ENCODE measurements at regions not wholly inside any gene's neighbourhood (a gene's known extent, or its start where the extent isn't known, plus 50 kb on each side); places are given as distances from the start of the nearest gene placed in this dataset.

GRCh38 chr1:29516063-29516820 lies 279.9 kb downstream of the PTPRU start:
- no peak for DNase-seq (ENCODE audit: low read depth in 2 of 2)

DNA sequence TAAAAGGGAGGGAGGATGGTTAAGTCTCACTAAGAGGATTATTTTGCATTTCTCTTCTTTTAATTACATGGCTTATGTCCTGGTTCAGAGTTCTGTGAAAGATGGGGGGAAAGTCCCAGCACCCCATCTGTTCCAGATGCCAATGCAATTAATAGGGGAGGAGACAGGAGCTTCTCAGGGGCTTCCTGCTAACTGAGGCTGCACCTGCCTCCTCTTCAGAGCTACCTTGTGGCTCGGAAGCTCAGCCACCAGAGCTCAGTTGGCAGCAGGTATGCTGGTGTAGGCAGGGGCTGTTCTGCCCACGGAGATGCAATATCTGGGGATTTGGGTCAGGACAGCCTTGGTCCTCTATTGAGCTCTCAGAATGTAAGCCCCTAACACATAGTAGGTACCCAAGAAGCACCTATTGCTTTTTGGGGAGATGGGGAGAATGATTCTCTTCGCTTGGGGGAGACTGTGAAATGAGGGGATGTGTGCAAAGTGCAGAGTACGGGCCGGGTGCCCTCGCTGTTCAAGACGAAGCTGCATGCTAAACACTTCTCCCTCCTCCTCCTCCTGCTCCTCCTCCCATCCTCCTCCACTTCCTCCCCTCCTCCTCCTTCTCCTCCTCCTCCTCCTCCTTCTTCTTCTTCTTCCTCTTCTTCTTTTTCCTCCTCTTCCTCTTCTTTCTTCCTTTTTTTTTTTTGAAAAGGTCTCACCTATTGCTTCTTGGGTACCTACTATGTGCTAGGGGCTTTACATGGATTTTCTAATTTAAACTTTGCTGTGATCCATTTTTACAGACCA lies 279.0 kb downstream of the PTPRU start:
- no peak for DNase-seq (ENCODE audit: low read depth in 2 of 2)

- DNase-seq (ENCODE audit: low read depth in 2 of 2), result no peak
Observed at GRCh38 chr1:29514361-29515169, 278.2 kb downstream of the PTPRU start.

GRCh38 chr1:29513357-29513756 lies 277.0 kb downstream of the PTPRU start:
- no peak for DNase-seq (ENCODE audit: low read depth in 2 of 2)

DNA sequence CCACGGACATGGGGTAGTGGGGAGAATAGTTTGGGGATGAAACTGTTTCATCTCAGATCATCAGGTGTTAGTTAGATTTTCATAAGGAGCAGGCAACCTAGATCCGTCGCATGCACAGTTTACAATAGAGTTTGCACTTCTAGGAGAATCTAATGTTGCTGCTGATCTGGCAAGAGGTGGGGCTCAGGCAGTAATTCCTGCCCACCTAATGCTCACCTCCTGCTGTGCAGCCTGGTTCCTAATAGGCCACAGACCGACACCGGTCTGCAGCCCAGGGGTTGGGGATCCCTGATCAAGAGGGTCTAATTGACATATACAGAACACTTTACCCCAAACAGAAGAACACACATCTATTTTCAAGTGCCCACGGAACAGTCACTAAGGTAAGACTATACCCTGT lies 275.1 kb downstream of the PTPRU start:
- DNase-seq (ENCODE audit: low read depth in 2 of 2), result no peak

- no peak for DNase-seq (ENCODE audit: low read depth in 2 of 2)
Observed at GRCh38 chr1:29508458-29509107, 272.3 kb downstream of the PTPRU start.

- no peak for DNase-seq (ENCODE audit: low read depth in 2 of 2)
Observed at GRCh38 chr1:29506678-29507225, 270.4 kb downstream of the PTPRU start.

GRCh38 chr1:29505532-29506220 lies 269.4 kb downstream of the PTPRU start:
- no peak for DNase-seq (ENCODE audit: low read depth in 2 of 2)

DNA sequence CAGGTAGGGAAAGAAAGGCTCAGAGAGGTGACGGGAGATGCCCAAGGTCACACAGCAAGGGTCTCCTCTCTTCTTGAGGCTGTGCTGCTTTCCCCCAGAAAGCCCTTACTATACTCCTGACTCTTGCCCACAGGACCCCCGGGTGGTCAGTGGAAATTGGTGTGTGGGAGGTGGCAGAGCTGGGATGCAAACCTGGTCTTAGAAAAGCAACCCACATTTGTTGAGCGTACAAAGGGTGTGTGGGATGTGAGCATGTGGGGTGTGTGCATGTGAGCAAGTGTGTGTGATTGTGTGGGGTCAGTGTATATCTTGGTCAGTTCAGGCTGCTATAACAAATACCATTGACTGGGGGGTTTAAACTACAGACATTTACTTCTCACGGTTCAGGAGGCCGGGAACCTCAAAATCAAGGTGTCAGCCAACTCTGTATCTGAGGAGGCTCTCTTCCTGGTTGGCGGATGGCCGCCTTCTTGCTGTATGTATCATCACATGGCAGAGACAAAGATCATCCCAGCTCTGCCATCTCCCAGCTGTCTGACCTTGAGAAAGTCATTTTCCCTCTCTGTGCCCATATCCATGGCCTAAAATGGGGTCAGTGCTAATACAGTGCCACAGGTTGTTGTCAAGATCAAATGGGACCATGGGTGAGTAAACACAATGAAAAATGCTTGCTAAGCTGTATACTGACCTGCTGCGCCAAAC lies 268.5 kb downstream of the PTPRU start:
- DNase-seq (ENCODE audit: low read depth in 2 of 2), result no peak

- no peak for DNase-seq (ENCODE audit: low read depth in 2 of 2)
Observed at GRCh38 chr1:29504196-29504595, 267.9 kb downstream of the PTPRU start.

GRCh38 chr1:29502911-29503840 lies 266.9 kb downstream of the PTPRU start:
- DNase-seq (ENCODE audit: low read depth in 2 of 2), result no peak

GRCh38 chr1:29502225-29502910 lies 266.0 kb downstream of the PTPRU start:
- no peak for DNase-seq (ENCODE audit: low read depth in 2 of 2)

GRCh38 chr1:29501227-29501976 lies 265.1 kb downstream of the PTPRU start:
- no peak for DNase-seq (ENCODE audit: low read depth in 2 of 2)

- no peak for DNase-seq (ENCODE audit: low read depth in 2 of 2)
Observed at GRCh38 chr1:29500651-29501050, 264.3 kb downstream of the PTPRU start.

GRCh38 chr1:29500041-29500440 lies 263.7 kb downstream of the PTPRU start:
- DNase-seq (ENCODE audit: low read depth in 2 of 2), result no peak

DNA sequence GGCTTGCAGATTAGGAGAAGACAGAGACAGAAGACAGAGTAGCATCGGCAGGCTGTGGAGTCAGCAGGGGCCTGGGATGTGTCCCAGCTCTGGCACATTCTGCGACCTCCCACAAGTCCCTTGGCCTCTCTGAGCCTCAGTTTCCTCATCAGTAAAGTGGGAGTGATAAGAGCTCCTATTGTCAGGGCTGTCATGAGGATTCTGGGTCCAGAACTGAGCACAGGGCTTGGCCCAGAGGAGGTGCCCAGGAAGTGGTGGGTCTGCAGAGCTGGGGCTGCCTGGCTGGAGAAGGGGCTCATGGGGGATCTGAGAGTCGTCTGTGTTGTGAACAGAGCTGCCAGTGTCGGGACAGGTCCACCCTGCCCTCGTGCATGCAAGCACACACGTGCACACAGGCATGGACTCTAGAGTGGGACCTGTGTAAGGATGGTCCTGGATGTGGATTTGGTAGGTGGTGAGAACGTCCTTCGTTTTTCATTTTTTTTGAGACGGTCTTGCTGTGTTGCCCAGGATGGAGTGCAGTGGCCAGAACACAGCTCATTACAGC lies 262.9 kb downstream of the PTPRU start:
- DNase-seq (ENCODE audit: low read depth in 2 of 2), result no peak

All from stimulated activated CD4-positive, alpha-beta T cell treated with anti-CD3 and anti-CD28 coated beads, Interleukin-15, amount 100 ng/mL, for 48 hours (primary cell).